MM.1S (cell line): ENCODE measurements at regions not wholly inside any gene's neighbourhood (a gene's known extent, or its start where the extent isn't known, plus 50 kb on each side); places are given as distances from the start of the nearest gene placed in this dataset.

ENCODE experiments used
- DNase-seq: peaks from one replicate; pipeline ENCODE4 v3.0.0-alpha.2; 2015
- H2AFZ ChIP-seq: fragments of 300-600 bp; sonication (generic); 2 replicates; pipeline ENCODE4 v1.6.0; 2016; ENCODE audit warnings: antibody characterized with exemption, low read length
- H3F3A ChIP-seq: fragments of 300-600 bp; sonication (generic); 2 replicates; pipeline ENCODE4 v1.6.1; 2016; ENCODE audit warnings: mild to moderate bottlenecking, antibody characterized with exemption, low read length, moderate library complexity, mixed read lengths; ENCODE audit not compliant: insufficient read depth
- H3K27ac ChIP-seq: fragments of 300-600 bp; sonication (generic); 2 replicates; pipeline ENCODE4 v1.5.1; 2016; ENCODE audit warnings: mild to moderate bottlenecking, low read length
- H3K27me3 ChIP-seq: fragments of 300-600 bp; sonication (generic); replicated peaks from 2 replicates; pipeline ENCODE4 v1.6.0; 2016; ENCODE audit warnings: low read length; ENCODE audit not compliant: insufficient read depth
- H3K36me3 ChIP-seq: fragments of 300-600 bp; sonication (generic); replicated peaks from 2 replicates; pipeline ENCODE4 v1.6.1; 2016; ENCODE audit warnings: mild to moderate bottlenecking, low read length, mixed read lengths; ENCODE audit not compliant: insufficient read depth
- H3K4me1 ChIP-seq: fragments of 300-600 bp; sonication (generic); 2 replicates; pipeline ENCODE4 v1.6.1; 2016; ENCODE audit warnings: low read length, mixed read lengths
- H3K4me2 ChIP-seq: fragments of 300-600 bp; sonication (generic); 2 replicates; pipeline ENCODE4 v1.6.0; 2016; ENCODE audit warnings: low read depth, low read length
- H3K4me3 ChIP-seq: fragments of 300-600 bp; sonication (generic); 2 replicates; pipeline ENCODE4 v1.5.1; 2016; ENCODE audit warnings: low read length, mixed read lengths
- H3K79me2 ChIP-seq: fragments of 300-600 bp; sonication (generic); 2 replicates; pipeline ENCODE4 v1.6.1; 2016; ENCODE audit warnings: mixed run types, low read length, mixed read lengths
- H3K9ac ChIP-seq: fragments of 300-600 bp; sonication (generic); 2 replicates; pipeline ENCODE4 v1.6.1; 2016; ENCODE audit warnings: low read length, mixed read lengths
- H3K9me2 ChIP-seq: fragments of 300-600 bp; sonication (generic); replicated peaks from 2 replicates; pipeline ENCODE4 v1.6.1; 2016; ENCODE audit warnings: mild to moderate bottlenecking, low read length, mixed read lengths; ENCODE audit not compliant: insufficient read depth
- H3K9me3 ChIP-seq: fragments of 300-600 bp; sonication (generic); replicated peaks from 2 replicates; pipeline ENCODE4 v1.6.1; 2016; ENCODE audit warnings: mild to moderate bottlenecking, low read length, mixed read lengths; ENCODE audit not compliant: insufficient read depth
- H4K20me1 ChIP-seq: fragments of 300-600 bp; sonication (generic); 2 replicates; pipeline ENCODE4 v1.6.1; 2016; ENCODE audit warnings: mild to moderate bottlenecking, low read length, moderate library complexity, mixed read lengths; ENCODE audit not compliant: insufficient read depth
- CTCF ChIP-seq: fragments of 300-600 bp; sonication (generic); IDR thresholded peaks from 2 replicates; pipeline ENCODE4 v1.5.1; 2016; ENCODE audit warnings: antibody characterized with exemption, low read length, mixed read lengths
- EZH2 ChIP-seq: fragments of 300-600 bp; sonication (generic); optimal IDR thresholded peaks from 2 replicates; pipeline ENCODE3; 2017; ENCODE audit warnings: low read depth, mild to moderate bottlenecking, antibody characterized with exemption, low read length, mixed read lengths
- EZH2phosphoT487 ChIP-seq: fragments of 300-600 bp; sonication (generic); IDR thresholded peaks from 2 replicates; pipeline ENCODE4 v1.6.1; 2018; ENCODE audit warnings: antibody characterized with exemption, low read length

- Histone ChIP-seq H3K27me3 (peaks cover 25% of the 10 kb centered on the region; the same call in 1 of the 2 replicates), H3K36me3 (no peaks in the 10 kb centered on the region), H3K4me2 (no peak overlapping the region), H3K4me3 (no peak overlapping the region), H3K79me2 (no peaks in the 10 kb centered on the region), H2AFZ (no peak overlapping the region), H3K9me3 (no peaks in the 10 kb centered on the region), H3F3A (no peaks in the 10 kb centered on the region), H3K27ac (no peak overlapping the region), H3K4me1 (no peaks in the 10 kb centered on the region), H3K9me2 (no peaks in the 10 kb centered on the region), H3K9ac (no peak overlapping the region), H4K20me1 (no peaks in the 10 kb centered on the region)
- DNase-seq: no peak
- no peak for TF ChIP-seq CTCF
- no peak for TF ChIP-seq EZH2
- TF ChIP-seq EZH2phosphoT487: no peak
These were observed 162.2 kb downstream of the C1orf94 start for GRCh38 chr1:34338871-34339270.

GRCh38 chr1:34341896-34342295 lies 165.2 kb downstream of the C1orf94 start:
- Histone ChIP-seq H3K9me2 (no peaks in the 10 kb centered on the region), H2AFZ (no peak overlapping the region), H3K4me1 (no peaks in the 10 kb centered on the region), H3K27me3 (peaks cover 17% of the 10 kb centered on the region; the same call in 1 of the 2 replicates), H3K36me3 (no peaks in the 10 kb centered on the region), H3K9ac (no peak overlapping the region), H3K9me3 (no peaks in the 10 kb centered on the region), H3F3A (no peaks in the 10 kb centered on the region), H4K20me1 (no peaks in the 10 kb centered on the region), H3K27ac (no peak overlapping the region), H3K79me2 (no peaks in the 10 kb centered on the region), H3K4me2 (no peak overlapping the region), H3K4me3 (no peak overlapping the region)
- TF ChIP-seq EZH2phosphoT487 (no peak), EZH2 (no peak), CTCF (no peak)
- DNase-seq: no peak

GRCh38 chr1:34342334-34342733 lies 165.6 kb downstream of the C1orf94 start:
- TF ChIP-seq CTCF (no peak), EZH2 (no peak), EZH2phosphoT487 (no peak)
- no peak overlapping the region for H2AFZ ChIP-seq
- H3K4me2 ChIP-seq: no peak overlapping the region
- H3K4me1 ChIP-seq: no peaks in the 10 kb centered on the region
- no peaks in the 10 kb centered on the region for H3K79me2 ChIP-seq
- H4K20me1 ChIP-seq: no peaks in the 10 kb centered on the region
- no peak overlapping the region for H3K4me3 ChIP-seq
- H3F3A ChIP-seq: no peaks in the 10 kb centered on the region
- no peak for DNase-seq
- no peaks in the 10 kb centered on the region for H3K36me3 ChIP-seq
- H3K9me3 ChIP-seq: no peaks in the 10 kb centered on the region
- no peak overlapping the region for H3K27ac ChIP-seq
- peaks cover 17% of the 10 kb centered on the region; the same call in 1 of the 2 replicates for H3K27me3 ChIP-seq
- H3K9me2 ChIP-seq: no peaks in the 10 kb centered on the region
- H3K9ac ChIP-seq: no peak overlapping the region
